Adrenal gland (tissue), 5 donors: ENCODE measurements at regions not wholly inside any gene's neighbourhood (a gene's known extent, or its start where the extent isn't known, plus 50 kb on each side); places are given as distances from the start of the nearest gene placed in this dataset.

Experiments used
- POLR2A ChIP-seq, 2 donors: fragments of 450-650 bp; IDR thresholded peaks; one replicate each; pipeline ENCODE4 v1.6.1; 2017; ENCODE audit warnings: antibody characterized with exemption in 2 of 2, mild to moderate bottlenecking in 2 of 2, moderate library complexity in 1 of 2
- TF ChIP-seq, protein P1 (sequence below), 6 experiments: fragments of 450-650 bp in 4 of 6; fragments of 200-600 bp in 2 of 6; sonication (generic) in 1 of 6; IDR thresholded peaks; 1 replicate in 5 of 6; 2 replicates in 1 of 6; pipeline versions ENCODE4 v1.5.1 to v1.8.0; 2016 to 2021; ENCODE audit warnings: antibody characterized with exemption in 6 of 6, mild to moderate bottlenecking in 2 of 6, moderate library complexity in 1 of 6
- donor health status: DM: no; HTN: no; CAD: no.

DNA sequence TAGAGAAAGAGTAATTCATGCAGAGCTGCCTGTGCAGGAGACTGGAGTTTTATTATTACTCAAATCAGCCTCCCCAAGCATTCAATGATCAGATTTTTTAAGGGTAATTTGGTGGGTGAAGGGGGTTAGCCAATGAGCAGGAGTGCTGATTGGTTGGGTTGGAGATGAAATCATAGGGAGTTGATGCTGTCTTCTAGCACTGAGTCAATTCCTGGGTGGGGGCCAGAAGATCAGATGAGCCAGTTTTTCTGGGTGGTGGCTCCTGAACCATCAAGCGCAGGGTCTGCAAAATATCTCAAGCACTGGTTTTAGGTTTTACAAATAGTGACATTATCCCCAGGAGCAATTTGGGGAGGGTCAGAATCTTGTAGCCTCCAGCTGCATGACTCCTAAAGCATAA is 312.8 kb upstream of the THSD7B start:
- TF ChIP-seq, protein P1, sequence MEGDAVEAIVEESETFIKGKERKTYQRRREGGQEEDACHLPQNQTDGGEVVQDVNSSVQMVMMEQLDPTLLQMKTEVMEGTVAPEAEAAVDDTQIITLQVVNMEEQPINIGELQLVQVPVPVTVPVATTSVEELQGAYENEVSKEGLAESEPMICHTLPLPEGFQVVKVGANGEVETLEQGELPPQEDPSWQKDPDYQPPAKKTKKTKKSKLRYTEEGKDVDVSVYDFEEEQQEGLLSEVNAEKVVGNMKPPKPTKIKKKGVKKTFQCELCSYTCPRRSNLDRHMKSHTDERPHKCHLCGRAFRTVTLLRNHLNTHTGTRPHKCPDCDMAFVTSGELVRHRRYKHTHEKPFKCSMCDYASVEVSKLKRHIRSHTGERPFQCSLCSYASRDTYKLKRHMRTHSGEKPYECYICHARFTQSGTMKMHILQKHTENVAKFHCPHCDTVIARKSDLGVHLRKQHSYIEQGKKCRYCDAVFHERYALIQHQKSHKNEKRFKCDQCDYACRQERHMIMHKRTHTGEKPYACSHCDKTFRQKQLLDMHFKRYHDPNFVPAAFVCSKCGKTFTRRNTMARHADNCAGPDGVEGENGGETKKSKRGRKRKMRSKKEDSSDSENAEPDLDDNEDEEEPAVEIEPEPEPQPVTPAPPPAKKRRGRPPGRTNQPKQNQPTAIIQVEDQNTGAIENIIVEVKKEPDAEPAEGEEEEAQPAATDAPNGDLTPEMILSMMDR (IDR thresholded peaks at IDR 0.05) = no peak
- TF ChIP-seq POLR2A (IDR thresholded peaks at IDR 0.05) = no peak
